ENCODE measurements at regions not wholly inside any gene's neighbourhood (a gene's known extent, or its start where the extent isn't known, plus 50 kb on each side); places are given as distances from the start of the nearest gene placed in this dataset.

- DNase-seq = no peak
Measured at GRCh38 chr10:3902809-3903410, 117.9 kb upstream of the KLF6 start.

DNA sequence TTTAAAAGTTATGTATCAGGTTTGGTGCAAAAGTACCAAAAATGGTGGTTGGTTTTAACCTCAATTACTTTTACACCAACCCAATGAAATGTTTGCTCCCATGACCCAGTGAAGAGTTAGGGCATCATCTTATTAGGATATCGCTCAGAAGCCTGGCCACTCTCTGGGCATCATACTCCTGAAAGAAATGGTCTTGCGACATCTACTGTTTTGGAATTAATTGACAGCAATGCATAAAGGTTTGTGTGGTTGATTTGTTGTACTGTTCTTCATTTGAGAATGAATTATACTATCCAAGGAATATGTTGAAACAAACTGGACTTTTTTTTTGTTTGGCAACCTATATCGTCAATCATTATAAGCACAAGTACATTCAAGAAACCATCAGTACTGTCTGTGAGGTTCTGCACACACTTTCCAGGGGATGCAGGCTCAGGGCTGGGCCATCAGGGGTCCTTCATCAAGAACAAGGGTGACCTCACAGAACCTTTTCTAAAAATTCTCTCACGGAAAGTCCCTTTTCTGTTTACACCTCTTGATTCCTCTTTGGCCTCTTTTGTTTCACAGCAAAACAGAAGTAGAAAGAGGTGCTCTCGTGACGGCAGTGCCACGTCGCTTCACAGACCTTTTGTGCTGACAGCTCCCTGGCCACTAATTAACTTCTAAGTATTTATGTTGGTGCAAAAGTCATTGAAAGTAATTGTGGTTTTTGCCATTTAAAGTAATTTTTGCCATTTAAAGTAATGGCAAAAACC lies 117.2 kb upstream of the KLF6 start:
- peak; percentile 25 for DNase-seq

DNA sequence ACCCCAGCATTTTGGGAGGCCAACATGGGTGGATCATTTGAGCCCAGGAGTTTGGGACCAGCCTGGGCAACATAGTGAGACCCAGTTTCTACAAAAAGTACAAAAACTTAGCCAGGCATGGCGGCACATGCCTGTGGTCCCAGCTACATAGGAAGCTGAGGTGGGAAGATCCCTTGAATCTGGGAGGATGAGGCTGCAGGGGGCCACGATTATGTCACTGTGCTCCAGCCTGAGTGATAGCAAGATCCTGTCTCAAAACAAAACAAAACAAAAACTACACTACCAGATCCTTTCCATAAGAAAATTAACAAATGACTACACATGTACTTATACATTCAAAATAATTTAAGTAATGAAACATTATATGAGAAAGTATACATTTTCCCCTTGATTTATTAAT lies 116.4 kb upstream of the KLF6 start:
- DNase-seq = no peak

DNA sequence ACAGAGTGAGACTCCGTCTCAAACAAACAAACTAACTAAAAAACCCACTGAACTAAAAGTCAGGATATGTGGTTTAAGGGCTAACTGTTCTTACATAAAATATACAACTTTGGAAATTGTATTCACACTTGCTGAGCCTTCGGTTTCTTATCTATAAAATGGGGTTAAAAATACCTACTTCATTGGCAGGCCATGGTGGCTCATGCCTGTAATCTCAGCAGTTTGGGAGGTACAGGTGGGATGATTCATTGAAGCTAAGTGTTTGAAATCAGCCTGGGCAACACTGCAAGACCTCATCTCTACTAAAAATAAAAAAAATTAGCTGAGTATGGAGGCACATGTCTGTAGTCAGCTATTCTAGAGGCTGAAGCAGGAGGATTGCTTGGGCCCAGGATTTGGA lies 115.4 kb upstream of the KLF6 start:
- no peak for DNase-seq

GRCh38 chr10:3898821-3899220 lies 113.8 kb upstream of the KLF6 start:
- DNase-seq = no peak

DNA sequence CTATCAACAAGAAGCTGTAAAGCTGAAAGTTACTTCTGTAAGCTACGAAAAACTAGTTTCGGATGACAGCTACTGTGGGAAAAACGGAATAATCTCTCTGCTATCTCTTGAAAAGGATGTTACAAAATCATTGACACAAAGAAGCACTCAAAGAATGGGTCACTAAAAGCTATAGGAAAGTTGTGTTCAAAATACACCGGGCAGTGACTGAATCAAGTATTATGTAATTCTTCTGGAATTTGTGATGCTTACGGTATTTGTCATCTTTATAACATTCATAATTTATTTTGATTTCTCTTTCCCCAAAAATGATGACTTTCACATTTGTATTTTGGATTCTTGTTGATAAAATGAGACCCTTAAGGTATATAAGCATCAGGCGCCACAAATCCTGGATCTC lies 112.1 kb upstream of the KLF6 start:
- DNase-seq = no peak

DNA sequence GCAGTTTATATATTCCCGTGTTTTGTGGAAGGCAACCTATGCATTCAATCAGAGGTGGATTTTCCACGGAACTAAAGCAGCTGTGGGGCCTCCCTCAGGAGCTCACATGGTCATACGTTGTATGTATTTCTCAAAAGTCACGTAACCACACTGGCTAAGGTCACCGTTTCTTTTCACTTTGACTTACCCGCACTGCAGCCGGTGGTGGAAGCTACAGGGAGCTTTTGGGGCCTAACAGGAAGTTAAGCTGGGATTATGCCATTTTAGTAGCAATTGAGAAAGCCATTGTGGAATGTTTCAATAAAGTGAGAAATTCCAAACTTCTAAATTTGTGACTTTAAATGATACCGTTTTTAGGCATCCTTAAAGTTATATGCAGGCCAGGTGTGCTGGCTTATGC lies 111.2 kb upstream of the KLF6 start:
- DNase-seq = no peak

DNA sequence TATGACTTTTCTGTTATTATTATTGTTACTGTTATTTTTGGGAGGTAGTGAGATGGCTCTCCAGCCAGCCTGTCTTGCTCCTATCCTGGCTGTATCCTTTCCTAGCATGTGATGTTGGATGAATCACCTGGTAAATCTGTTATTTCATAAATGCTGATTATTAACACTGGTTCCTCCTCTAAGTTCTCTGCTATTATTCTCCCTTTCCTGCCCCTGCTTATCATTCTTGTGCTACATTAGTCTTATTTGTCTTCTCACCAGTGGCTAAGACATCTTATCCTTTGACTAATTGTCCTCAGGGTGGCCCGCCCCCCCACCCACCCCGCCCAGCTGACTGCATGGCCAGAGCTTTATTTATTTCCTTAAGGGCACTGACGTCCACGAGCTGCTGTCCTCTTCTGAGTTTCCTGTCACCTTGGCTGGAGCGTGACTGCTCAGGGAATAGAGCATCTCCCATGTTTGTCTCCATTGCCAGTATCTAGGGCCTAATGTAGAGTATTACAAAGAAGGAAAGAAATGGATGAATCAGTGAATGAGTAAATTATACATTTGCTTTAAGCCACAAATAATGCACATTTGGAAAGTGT lies 110.1 kb upstream of the KLF6 start:
- DNase-seq = no peak

- peak; percentile 19 for DNase-seq
Measured at GRCh38 chr10:3893901-3894563, 109.0 kb upstream of the KLF6 start.

GRCh38 chr10:3892440-3893425 lies 107.7 kb upstream of the KLF6 start:
- DNase-seq = peak; percentile 61

GRCh38 chr10:3891396-3891795 lies 106.4 kb upstream of the KLF6 start:
- no peak for DNase-seq

DNA sequence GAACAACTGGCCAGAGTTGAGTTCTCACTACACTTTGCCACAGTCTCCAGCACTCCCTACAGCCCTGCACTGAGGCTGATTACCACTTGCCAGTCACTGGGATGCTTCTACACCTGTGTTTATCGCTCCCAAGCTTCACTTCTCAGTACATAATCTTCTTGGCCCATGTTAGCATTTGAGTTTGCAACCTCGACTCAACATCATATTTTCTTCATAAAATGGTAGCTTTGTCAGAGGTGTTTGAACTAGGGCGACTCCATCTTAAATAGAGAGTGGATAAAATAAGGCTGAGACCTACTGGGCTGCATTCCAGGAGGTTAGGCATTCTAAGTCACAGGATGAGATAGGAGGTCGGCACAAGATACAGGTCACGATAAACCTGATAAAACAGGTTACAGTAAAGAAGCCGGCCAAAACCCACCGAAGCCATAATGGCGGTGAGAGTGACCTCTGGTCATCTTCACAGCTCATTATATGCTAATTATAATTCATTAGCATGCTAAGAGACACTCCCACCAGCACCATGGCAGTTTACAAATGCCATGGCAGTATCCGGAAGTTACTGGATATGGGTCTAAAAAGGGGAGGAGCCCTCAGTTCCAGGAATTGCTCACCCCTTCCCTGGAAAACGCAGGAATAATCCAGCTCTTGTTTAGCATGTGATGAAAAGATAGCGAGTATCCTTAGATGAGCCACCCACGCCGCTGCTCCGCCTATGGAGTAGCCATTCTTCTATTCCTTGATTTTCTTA lies 105.8 kb upstream of the KLF6 start:
- DNase-seq = no peak

DNA sequence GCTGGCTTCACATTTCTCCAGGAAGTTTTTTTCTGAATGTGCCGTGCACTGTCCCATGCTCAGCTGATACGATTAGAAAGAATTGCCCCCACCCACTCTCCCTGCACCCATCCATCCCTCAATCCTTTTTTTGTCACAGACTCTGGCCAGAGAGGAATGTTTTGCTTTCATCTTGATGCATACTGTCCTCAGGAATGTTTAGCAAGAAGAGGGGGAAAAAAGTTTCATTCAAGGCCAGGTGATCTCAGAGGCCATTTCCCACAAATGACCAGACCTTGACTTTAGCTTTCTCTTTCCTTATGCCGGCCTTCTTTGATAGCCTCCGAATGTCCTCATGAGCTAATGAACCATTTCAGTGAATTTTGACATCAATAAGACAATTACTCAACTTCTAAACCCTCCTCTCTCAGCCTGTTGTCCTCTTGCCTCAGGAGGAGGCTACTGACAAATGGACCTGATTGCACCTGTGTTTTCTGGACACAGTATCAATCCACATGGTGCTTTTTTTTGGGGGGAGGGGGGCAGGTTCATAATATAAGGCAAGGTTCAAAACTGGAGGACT lies 105.0 kb upstream of the KLF6 start:
- DNase-seq = no peak

DNA sequence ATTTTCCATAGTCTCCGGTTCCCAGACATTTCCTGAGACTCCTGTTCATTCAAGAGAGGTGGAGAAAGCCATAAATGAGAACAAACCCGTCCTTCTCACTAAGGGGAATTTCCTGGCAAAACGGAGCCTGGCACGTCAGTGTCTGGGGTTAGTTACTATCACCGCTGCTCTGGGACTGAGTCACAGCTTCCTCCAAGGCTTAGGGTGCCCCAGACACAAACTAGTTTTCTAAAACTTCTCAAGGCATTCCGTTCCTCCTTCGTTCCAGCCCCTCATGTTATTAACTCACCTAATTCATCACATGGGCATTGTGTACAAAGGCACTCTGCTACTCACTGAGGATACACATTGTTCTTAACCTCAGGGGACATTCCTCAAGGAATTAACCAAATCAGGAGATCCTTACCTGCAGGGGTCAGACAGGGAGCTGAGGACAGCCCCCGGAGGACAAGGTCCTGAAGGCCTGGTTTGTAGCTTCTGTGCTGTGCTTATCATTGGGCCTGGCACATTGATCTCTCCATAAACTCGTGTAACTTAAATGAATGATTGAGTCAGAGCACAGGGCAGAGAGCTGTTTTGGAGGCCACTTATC lies 103.0 kb upstream of the KLF6 start:
- peak; percentile 16 for DNase-seq

GRCh38 chr10:3887404-3887803 lies 102.4 kb upstream of the KLF6 start:
- DNase-seq = no peak

GRCh38 chr10:3886641-3887251 lies 101.7 kb upstream of the KLF6 start:
- no peak for DNase-seq

- DNase-seq = no peak
Measured at GRCh38 chr10:3886191-3886590, 101.2 kb upstream of the KLF6 start.

DNA sequence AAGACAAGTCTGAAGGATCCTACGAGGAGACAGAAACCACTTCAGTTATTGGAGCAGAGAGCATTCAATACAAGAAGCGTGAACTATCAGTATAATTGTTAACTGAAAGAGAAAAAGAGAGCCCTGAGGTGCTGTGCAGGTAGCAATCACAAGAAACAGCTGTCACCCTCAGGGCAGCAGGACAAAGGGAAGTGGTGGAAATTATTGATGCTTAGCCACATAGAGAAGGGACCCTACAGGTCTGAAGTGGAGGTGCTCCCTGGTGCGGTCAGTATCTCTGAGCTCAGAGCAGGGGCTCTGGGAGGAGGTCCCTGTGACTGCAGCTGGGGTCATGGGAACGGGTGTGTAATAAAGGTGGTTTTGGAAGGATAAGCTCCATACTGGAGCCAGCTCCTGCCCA lies 97.8 kb upstream of the KLF6 start:
- no peak for DNase-seq

DNA sequence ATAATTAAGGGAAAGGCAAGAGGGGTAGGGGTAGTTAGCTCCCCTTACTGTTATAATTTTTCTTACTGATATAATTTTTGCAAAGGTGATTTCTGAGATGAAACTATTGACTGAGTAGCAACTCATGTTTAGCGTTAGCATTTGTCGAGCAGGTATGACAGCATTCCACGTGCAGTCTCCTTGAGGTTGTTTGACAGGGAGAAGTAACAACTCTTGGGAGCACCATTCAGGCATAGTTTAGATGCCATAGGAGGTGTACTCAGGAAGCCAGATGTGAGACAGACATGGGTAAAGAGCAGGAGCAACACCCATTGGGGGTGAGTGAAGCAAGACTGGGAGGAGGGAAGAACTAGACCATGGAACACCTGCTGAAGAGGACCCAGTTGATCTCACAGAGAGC lies 96.6 kb upstream of the KLF6 start:
- DNase-seq = no peak

GRCh38 chr10:3879073-3879472 lies 94.1 kb upstream of the KLF6 start:
- DNase-seq = no peak

Measured in OCI-M1 (cell line).